ENCODE measurements at regions not wholly inside any gene's neighbourhood (a gene's known extent, or its start where the extent isn't known, plus 50 kb on each side); places are given as distances from the start of the nearest gene placed in this dataset.
"Not testable (repeated sequence)": the region's sequence is repeated elsewhere in the genome, so short reads cannot be mapped to it uniquely, and the experiment has no call there.

- Histone ChIP-seq H3K27ac (ENCODE audit: low read depth in 2 of 2, low read length in 1 of 2) (no peak overlapping the region), H3K36me3 (ENCODE audit: control insufficient read depth in 2 of 2, insufficient read depth in 2 of 2, low read length in 1 of 2) (no peaks in the 10 kb centered on the region), H3K27me3 (ENCODE audit: control insufficient read depth in 1 of 2, insufficient read depth in 2 of 2, low read length in 2 of 2) (no peaks in the 10 kb centered on the region), H3K4me3 (ENCODE audit: low read depth in 1 of 2, low read length in 2 of 2) (no peak overlapping the region), H3K9me3 (ENCODE audit: control insufficient read depth in 2 of 2, insufficient read depth in 1 of 2, low read depth in 1 of 2, low read length in 1 of 2) (no peaks in the 10 kb centered on the region), H3K4me1 (ENCODE audit: control insufficient read depth in 2 of 2, insufficient read depth in 2 of 2, low read length in 1 of 2) (no peaks in the 10 kb centered on the region)
- 56 to 74% methylated on average over 1 of the region's 1 CpG for WGBS, 2 donors
Observed at GRCh38 chrX:82528525-82528924, 979.6 kb upstream of the POU3F4 start.

GRCh38 chrX:82534086-82534597 lies 973.9 kb upstream of the POU3F4 start:
- no peaks in the 10 kb centered on the region for H3K36me3 ChIP-seq (ENCODE audit: control insufficient read depth in 2 of 2, insufficient read depth in 2 of 2, low read length in 1 of 2)
- no peak overlapping the region for H3K4me3 ChIP-seq (ENCODE audit: low read depth in 1 of 2, low read length in 2 of 2)
- no peaks in the 10 kb centered on the region for H3K4me1 ChIP-seq (ENCODE audit: control insufficient read depth in 2 of 2, insufficient read depth in 2 of 2, low read length in 1 of 2)
- H3K9me3 ChIP-seq (ENCODE audit: control insufficient read depth in 2 of 2, insufficient read depth in 1 of 2, low read depth in 1 of 2, low read length in 1 of 2): no peaks in the 10 kb centered on the region
- no peak overlapping the region for H3K27ac ChIP-seq (ENCODE audit: low read depth in 2 of 2, low read length in 1 of 2)
- WGBS, 2 donors: 43 to 55% methylated on average over 4 of the region's 4 CpGs
- no peaks in the 10 kb centered on the region for H3K27me3 ChIP-seq (ENCODE audit: control insufficient read depth in 1 of 2, insufficient read depth in 2 of 2, low read length in 2 of 2)

- not testable (repeated sequence) for H3K4me3 ChIP-seq (ENCODE audit: low read depth in 1 of 2, low read length in 2 of 2); H3K9me3 ChIP-seq (ENCODE audit: control insufficient read depth in 2 of 2, insufficient read depth in 1 of 2, low read depth in 1 of 2, low read length in 1 of 2); H3K27me3 ChIP-seq (ENCODE audit: control insufficient read depth in 1 of 2, insufficient read depth in 2 of 2, low read length in 2 of 2); H3K36me3 ChIP-seq (ENCODE audit: control insufficient read depth in 2 of 2, insufficient read depth in 2 of 2, low read length in 1 of 2); H3K4me1 ChIP-seq (ENCODE audit: control insufficient read depth in 2 of 2, insufficient read depth in 2 of 2, low read length in 1 of 2); H3K27ac ChIP-seq (ENCODE audit: low read depth in 2 of 2, low read length in 1 of 2)
- 84 to 85% methylated on average over 3 of the region's 3 CpGs for WGBS, 2 donors
Observed at GRCh38 chrX:82537205-82537604, 970.9 kb upstream of the POU3F4 start.

- Histone ChIP-seq H3K27me3 (ENCODE audit: control insufficient read depth in 1 of 2, insufficient read depth in 2 of 2, low read length in 2 of 2) (no peaks in the 10 kb centered on the region), H3K9me3 (ENCODE audit: control insufficient read depth in 2 of 2, insufficient read depth in 1 of 2, low read depth in 1 of 2, low read length in 1 of 2) (no peaks in the 10 kb centered on the region), H3K4me1 (ENCODE audit: control insufficient read depth in 2 of 2, insufficient read depth in 2 of 2, low read length in 1 of 2) (no peaks in the 10 kb centered on the region), H3K4me3 (ENCODE audit: low read depth in 1 of 2, low read length in 2 of 2) (no peak overlapping the region), H3K36me3 (ENCODE audit: control insufficient read depth in 2 of 2, insufficient read depth in 2 of 2, low read length in 1 of 2) (no peaks in the 10 kb centered on the region), H3K27ac (ENCODE audit: low read depth in 2 of 2, low read length in 1 of 2) (no peak overlapping the region)
- WGBS, 2 donors: 64 to 87% methylated on average over 2 of the region's 2 CpGs
Observed at GRCh38 chrX:82541822-82542221, 966.3 kb upstream of the POU3F4 start.

GRCh38 chrX:82552201-82552600 lies 955.9 kb upstream of the POU3F4 start:
- H3K27me3 ChIP-seq (ENCODE audit: control insufficient read depth in 1 of 2, insufficient read depth in 2 of 2, low read length in 2 of 2); H3K4me3 ChIP-seq (ENCODE audit: low read depth in 1 of 2, low read length in 2 of 2); H3K36me3 ChIP-seq (ENCODE audit: control insufficient read depth in 2 of 2, insufficient read depth in 2 of 2, low read length in 1 of 2); H3K4me1 ChIP-seq (ENCODE audit: control insufficient read depth in 2 of 2, insufficient read depth in 2 of 2, low read length in 1 of 2); H3K27ac ChIP-seq (ENCODE audit: low read depth in 2 of 2, low read length in 1 of 2); H3K9me3 ChIP-seq (ENCODE audit: control insufficient read depth in 2 of 2, insufficient read depth in 1 of 2, low read depth in 1 of 2, low read length in 1 of 2): not testable (repeated sequence)
- WGBS, 2 donors: 86 to 92% methylated on average over 21 of the region's 21 CpGs

GRCh38 chrX:82556588-82556987 lies 951.5 kb upstream of the POU3F4 start:
- H3K36me3 ChIP-seq (ENCODE audit: control insufficient read depth in 2 of 2, insufficient read depth in 2 of 2, low read length in 1 of 2): no peaks in the 10 kb centered on the region
- no peaks in the 10 kb centered on the region for H3K4me1 ChIP-seq (ENCODE audit: control insufficient read depth in 2 of 2, insufficient read depth in 2 of 2, low read length in 1 of 2)
- no peak overlapping the region for H3K4me3 ChIP-seq (ENCODE audit: low read depth in 1 of 2, low read length in 2 of 2)
- WGBS, 2 donors: 41 to 46% methylated on average over 1 of the region's 1 CpG
- H3K27ac ChIP-seq (ENCODE audit: low read depth in 2 of 2, low read length in 1 of 2): no peak overlapping the region
- no peaks in the 10 kb centered on the region for H3K9me3 ChIP-seq (ENCODE audit: control insufficient read depth in 2 of 2, insufficient read depth in 1 of 2, low read depth in 1 of 2, low read length in 1 of 2)
- H3K27me3 ChIP-seq (ENCODE audit: control insufficient read depth in 1 of 2, insufficient read depth in 2 of 2, low read length in 2 of 2): no peaks in the 10 kb centered on the region

GRCh38 chrX:82585868-82586267 lies 922.2 kb upstream of the POU3F4 start:
- 31 to 40% methylated on average over 3 of the region's 3 CpGs for WGBS, 2 donors
- no peaks in the 10 kb centered on the region for H3K9me3 ChIP-seq (ENCODE audit: control insufficient read depth in 2 of 2, insufficient read depth in 1 of 2, low read depth in 1 of 2, low read length in 1 of 2)
- no peaks in the 10 kb centered on the region for H3K36me3 ChIP-seq (ENCODE audit: control insufficient read depth in 2 of 2, insufficient read depth in 2 of 2, low read length in 1 of 2)
- H3K27ac ChIP-seq (ENCODE audit: low read depth in 2 of 2, low read length in 1 of 2): no peak overlapping the region
- H3K4me3 ChIP-seq (ENCODE audit: low read depth in 1 of 2, low read length in 2 of 2): no peak overlapping the region
- H3K27me3 ChIP-seq (ENCODE audit: control insufficient read depth in 1 of 2, insufficient read depth in 2 of 2, low read length in 2 of 2): no peaks in the 10 kb centered on the region
- no peaks in the 10 kb centered on the region for H3K4me1 ChIP-seq (ENCODE audit: control insufficient read depth in 2 of 2, insufficient read depth in 2 of 2, low read length in 1 of 2)

- Histone ChIP-seq H3K4me1 (ENCODE audit: control insufficient read depth in 2 of 2, insufficient read depth in 2 of 2, low read length in 1 of 2) (no peaks in the 10 kb centered on the region), H3K36me3 (ENCODE audit: control insufficient read depth in 2 of 2, insufficient read depth in 2 of 2, low read length in 1 of 2) (no peaks in the 10 kb centered on the region)
- 13 to 26% methylated on average over 5 of the region's 5 CpGs for WGBS, 2 donors
Observed at GRCh38 chrX:82589410-82589809, 918.7 kb upstream of the POU3F4 start.

GRCh38 chrX:82591421-82591820 lies 916.7 kb upstream of the POU3F4 start:
- Histone ChIP-seq H3K4me3 (ENCODE audit: low read depth in 1 of 2, low read length in 2 of 2) (no peak overlapping the region), H3K27me3 (ENCODE audit: control insufficient read depth in 1 of 2, insufficient read depth in 2 of 2, low read length in 2 of 2) (no peaks in the 10 kb centered on the region), H3K4me1 (ENCODE audit: control insufficient read depth in 2 of 2, insufficient read depth in 2 of 2, low read length in 1 of 2) (no peaks in the 10 kb centered on the region), H3K9me3 (ENCODE audit: control insufficient read depth in 2 of 2, insufficient read depth in 1 of 2, low read depth in 1 of 2, low read length in 1 of 2) (no peaks in the 10 kb centered on the region), H3K27ac (ENCODE audit: low read depth in 2 of 2, low read length in 1 of 2) (no peak overlapping the region), H3K36me3 (ENCODE audit: control insufficient read depth in 2 of 2, insufficient read depth in 2 of 2, low read length in 1 of 2) (no peaks in the 10 kb centered on the region)
- 28 to 44% methylated on average over 3 of the region's 3 CpGs for WGBS, 2 donors

More at GRCh38 chrX:82589410-82589809, 918.7 kb upstream of the POU3F4 start:
- no peaks in the 10 kb centered on the region for H3K9me3 ChIP-seq (ENCODE audit: control insufficient read depth in 2 of 2, insufficient read depth in 1 of 2, low read depth in 1 of 2, low read length in 1 of 2)
- H3K27me3 ChIP-seq (ENCODE audit: control insufficient read depth in 1 of 2, insufficient read depth in 2 of 2, low read length in 2 of 2): no peaks in the 10 kb centered on the region
- no peak overlapping the region for H3K4me3 ChIP-seq (ENCODE audit: low read depth in 1 of 2, low read length in 2 of 2)
- H3K27ac ChIP-seq (ENCODE audit: low read depth in 2 of 2, low read length in 1 of 2): no peak overlapping the region

- Histone ChIP-seq H3K9me3 (ENCODE audit: control insufficient read depth in 2 of 2, insufficient read depth in 1 of 2, low read depth in 1 of 2, low read length in 1 of 2) (no peaks in the 10 kb centered on the region), H3K27ac (ENCODE audit: low read depth in 2 of 2, low read length in 1 of 2) (no peak overlapping the region), H3K36me3 (ENCODE audit: control insufficient read depth in 2 of 2, insufficient read depth in 2 of 2, low read length in 1 of 2) (no peaks in the 10 kb centered on the region), H3K4me1 (ENCODE audit: control insufficient read depth in 2 of 2, insufficient read depth in 2 of 2, low read length in 1 of 2) (no peaks in the 10 kb centered on the region), H3K27me3 (ENCODE audit: control insufficient read depth in 1 of 2, insufficient read depth in 2 of 2, low read length in 2 of 2) (no peaks in the 10 kb centered on the region), H3K4me3 (ENCODE audit: low read depth in 1 of 2, low read length in 2 of 2) (no peak overlapping the region)
- 12 to 23% methylated on average over 1 of the region's 1 CpG for WGBS, 2 donors
Observed at GRCh38 chrX:82626978-82627377, 881.1 kb upstream of the POU3F4 start.
